CD14-positive monocyte (primary cell): ENCODE measurements at regions not wholly inside any gene's neighbourhood (a gene's known extent, or its start where the extent isn't known, plus 50 kb on each side); places are given as distances from the start of the nearest gene placed in this dataset.

ENCODE experiments used
- DNase-seq, 3 donors: peaks; one replicate each; pipeline ENCODE4 v3.0.0-alpha.2; 2011 to 2022
- H2AFZ ChIP-seq: 2 replicates; pipeline ENCODE4 v1.6.0; 2012; ENCODE audit warnings: mild to moderate bottlenecking, low read depth, low read length, inconsistent platforms; ENCODE audit not compliant: insufficient read depth, poor library complexity, severe bottlenecking
- H3K27ac ChIP-seq, 2 donors: 1 replicate in 1 of 2; 2 replicates in 1 of 2; pipeline ENCODE4 v1.5.1; 2012 to 2013; ENCODE audit warnings: low read length in 2 of 2, control low read depth in 1 of 2, inconsistent platforms in 1 of 2, low read depth in 1 of 2, mild to moderate bottlenecking in 1 of 2
- H3K27me3 ChIP-seq, 2 donors: one replicate each; pipeline versions ENCODE4 v1.6.0 to v1.6.1; 2011 to 2013; ENCODE audit warnings: low read length in 2 of 2; ENCODE audit not compliant: control insufficient read depth in 2 of 2, insufficient read depth in 2 of 2
- H3K36me3 ChIP-seq, 2 donors: replicated peaks in 1 of 2; 1 replicate in 1 of 2; 2 replicates in 1 of 2; pipeline versions ENCODE4 v1.5.1 to v1.6.1; 2012 to 2013; ENCODE audit warnings: low read length in 2 of 2, control low read depth in 1 of 2, inconsistent platforms in 1 of 2, mild to moderate bottlenecking in 1 of 2; ENCODE audit not compliant: insufficient read depth in 2 of 2, control insufficient read depth in 1 of 2
- H3K4me1 ChIP-seq, 2 donors: 1 replicate in 1 of 2; 2 replicates in 1 of 2; pipeline versions ENCODE4 v1.5.1 to v1.6.1; 2012 to 2013; ENCODE audit warnings: low read length in 2 of 2, control low read depth in 1 of 2, inconsistent platforms in 1 of 2, mild to moderate bottlenecking in 1 of 2, moderate library complexity in 1 of 2; ENCODE audit not compliant: insufficient read depth in 2 of 2, control insufficient read depth in 1 of 2
- H3K4me2 ChIP-seq: replicated peaks from 2 replicates; pipeline ENCODE3; 2012; ENCODE audit warnings: low read length, moderate library complexity, mild to moderate bottlenecking; ENCODE audit not compliant: poor library complexity, severe bottlenecking; ENCODE audit errors: extremely low read depth
- H3K4me3 ChIP-seq, 3 experiments: fragments of 200-600 bp in 1 of 3; sonication (generic) in 1 of 3; replicated peaks in 1 of 3; 1 replicate in 2 of 3; 2 replicates in 1 of 3; pipeline ENCODE4 v1.5.1; 2011 to 2013; ENCODE audit warnings: low read length in 3 of 3, mild to moderate bottlenecking in 3 of 3, control low read depth in 2 of 3, low read depth in 2 of 3, inconsistent platforms in 1 of 3, moderate library complexity in 1 of 3
- H3K79me2 ChIP-seq: 2 replicates; pipeline ENCODE4 v1.6.0; 2012; ENCODE audit warnings: mild to moderate bottlenecking, control low read depth, inconsistent platforms, low read length, moderate library complexity; ENCODE audit not compliant: insufficient read depth
- H3K9ac ChIP-seq: 2 replicates; pipeline ENCODE4 v1.6.0; 2017; ENCODE audit warnings: low read length, mild to moderate bottlenecking; ENCODE audit not compliant: insufficient read depth, poor library complexity, severe bottlenecking
- H3K9me3 ChIP-seq, 2 donors: replicated peaks in 1 of 2; 1 replicate in 1 of 2; 2 replicates in 1 of 2; pipeline versions ENCODE4 v1.5.1 to v1.6.1; 2012 to 2013; ENCODE audit warnings: low read length in 2 of 2, control low read depth in 1 of 2; ENCODE audit not compliant: control insufficient read depth in 1 of 2, insufficient read depth in 1 of 2
- H4K20me1 ChIP-seq: 2 replicates; pipeline ENCODE4 v1.6.0; 2012; ENCODE audit warnings: mild to moderate bottlenecking, low read length, control low read depth, moderate library complexity; ENCODE audit not compliant: insufficient read depth
- H3K27ac Mint-ChIP-seq, 7 donors: one replicate each; pipeline ENCODE4 v1.8.0; 2020; ENCODE audit warnings: mild to moderate bottlenecking in 7 of 7, mixed read lengths in 7 of 7, moderate library complexity in 6 of 7, inconsistent platforms in 2 of 7
- H3K27me3 Mint-ChIP-seq, 3 donors: one replicate each; pipeline ENCODE4 v1.8.0; 2021 to 2022; ENCODE audit warnings: low read depth in 3 of 3, mild to moderate bottlenecking in 3 of 3, mixed read lengths in 3 of 3, moderate library complexity in 3 of 3, inconsistent platforms in 1 of 3
- H3K36me3 Mint-ChIP-seq, 2 donors: one replicate each; pipeline ENCODE4 v1.8.0; 2020; ENCODE audit warnings: mixed read lengths in 2 of 2, inconsistent platforms in 1 of 2, mild to moderate bottlenecking in 1 of 2
- H3K4me1 Mint-ChIP-seq: one replicate; pipeline ENCODE4 v1.8.0; 2020; ENCODE audit warnings: mild to moderate bottlenecking, mixed read lengths
- H3K4me3 Mint-ChIP-seq, 2 donors: one replicate each; pipeline ENCODE4 v1.8.0; 2020; ENCODE audit warnings: mild to moderate bottlenecking in 2 of 2, mixed read lengths in 2 of 2, moderate library complexity in 1 of 2
- H3K9me3 Mint-ChIP-seq, 7 donors: one replicate each; pipeline ENCODE4 v1.8.0; 2020 to 2022; ENCODE audit warnings: mixed read lengths in 7 of 7, mild to moderate bottlenecking in 6 of 7, moderate library complexity in 6 of 7, inconsistent platforms in 2 of 7
- WGBS: methylation state at CpG from one replicate; pipeline ENCODE4 v1.1.5; 2013; ENCODE audit warnings: missing lambda C conversion rate; ENCODE audit not compliant: insufficient coverage; 5-methylcytosine and 5-hydroxymethylcytosine counted together
- intact Hi-C, 2 donors: fragments of 100-400 bp; cut with micrococcal nuclease; formaldehyde crosslinking; loops; one replicate each; pipeline versions ENCODE4 v1.15.0 to v1.15.1; 2023
- TF ChIP-seq, protein P1 (sequence below): fragments of 200-600 bp; IDR thresholded peaks from one replicate; pipeline ENCODE4 v1.8.0; 2022; ENCODE audit warnings: antibody characterized with exemption, mild to moderate bottlenecking

DNA sequence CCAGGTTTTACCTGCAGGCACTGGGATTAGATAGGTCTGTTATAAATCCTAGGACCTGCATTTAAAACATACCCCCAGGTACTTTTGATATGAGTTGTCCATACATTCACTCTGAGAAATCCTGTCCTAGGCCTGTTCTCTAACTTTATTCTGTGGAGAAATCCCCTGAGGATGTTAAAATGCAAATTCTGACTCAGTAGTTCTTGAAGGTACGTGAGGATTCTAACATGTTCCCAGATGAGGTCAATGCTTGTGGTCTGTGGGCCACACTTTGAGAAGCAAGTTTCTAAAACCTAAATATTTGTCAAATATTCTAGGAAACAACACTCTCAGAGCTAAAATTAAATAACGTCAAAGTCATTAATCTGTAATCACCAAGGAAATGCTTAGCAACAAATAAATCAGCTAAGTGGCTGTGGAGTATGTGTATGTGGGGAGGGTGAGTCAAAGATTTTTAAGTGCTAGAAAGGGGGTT lies 101.3 kb upstream of the MAGEB16 start:
- H3K27me3 ChIP-seq: no peaks in the 10 kb centered on the region
- WGBS: no CpG with 5 or more reads among the region's 2 CpGs
- H3K4me2 ChIP-seq: no peak overlapping the region

DNA sequence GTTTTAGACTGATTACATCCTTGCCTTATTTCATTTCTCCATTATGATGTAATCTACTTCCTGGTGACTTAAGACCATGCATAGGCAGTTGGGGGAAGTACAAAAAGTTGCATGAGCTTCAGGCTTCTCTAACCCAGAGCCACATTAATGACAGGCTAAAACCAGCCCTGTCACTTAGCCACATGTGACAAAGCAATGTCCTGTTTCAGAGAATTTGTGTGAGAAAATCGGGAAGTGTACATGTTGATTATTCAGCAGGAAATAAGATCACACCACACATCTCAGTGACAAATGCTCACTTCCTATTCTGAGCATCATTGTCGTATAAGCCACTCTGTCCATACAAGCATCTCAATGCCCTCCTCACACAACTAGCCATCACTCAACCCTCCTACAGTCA lies 98.5 kb upstream of the MAGEB16 start:
- Mint-ChIP-seq H3K27ac (peak overlapping the region; percentile 3 to 78 (median 66)), H3K9me3 (peaks cover 0 to 2% (median 0%) of the 10 kb centered on the region in 7 donors), H3K27me3 (peaks cover 0 to 7% (median 0%) of the 10 kb centered on the region in 3 donors), H3K36me3 (no peaks in the 10 kb centered on the region), H3K4me3 (no peak overlapping the region), H3K4me1 (peaks cover 8% of the 10 kb centered on the region)
- no peak overlapping the region for H3K27ac ChIP-seq
- H3K4me3 ChIP-seq: no peak overlapping the region
- H3K4me1 ChIP-seq: peaks cover 0 to 7% of the 10 kb centered on the region in 2 donors
- DNase-seq: peak; percentile 67 to 93 (median 73)
- 0% methylated on average over 1 of the region's 2 CpGs for WGBS
- H4K20me1 ChIP-seq: no peaks in the 10 kb centered on the region
- H3K79me2 ChIP-seq: no peaks in the 10 kb centered on the region
- H3K36me3 ChIP-seq: no peaks in the 10 kb centered on the region
- intact Hi-C loops: no loop called here
- TF ChIP-seq, protein P1, sequence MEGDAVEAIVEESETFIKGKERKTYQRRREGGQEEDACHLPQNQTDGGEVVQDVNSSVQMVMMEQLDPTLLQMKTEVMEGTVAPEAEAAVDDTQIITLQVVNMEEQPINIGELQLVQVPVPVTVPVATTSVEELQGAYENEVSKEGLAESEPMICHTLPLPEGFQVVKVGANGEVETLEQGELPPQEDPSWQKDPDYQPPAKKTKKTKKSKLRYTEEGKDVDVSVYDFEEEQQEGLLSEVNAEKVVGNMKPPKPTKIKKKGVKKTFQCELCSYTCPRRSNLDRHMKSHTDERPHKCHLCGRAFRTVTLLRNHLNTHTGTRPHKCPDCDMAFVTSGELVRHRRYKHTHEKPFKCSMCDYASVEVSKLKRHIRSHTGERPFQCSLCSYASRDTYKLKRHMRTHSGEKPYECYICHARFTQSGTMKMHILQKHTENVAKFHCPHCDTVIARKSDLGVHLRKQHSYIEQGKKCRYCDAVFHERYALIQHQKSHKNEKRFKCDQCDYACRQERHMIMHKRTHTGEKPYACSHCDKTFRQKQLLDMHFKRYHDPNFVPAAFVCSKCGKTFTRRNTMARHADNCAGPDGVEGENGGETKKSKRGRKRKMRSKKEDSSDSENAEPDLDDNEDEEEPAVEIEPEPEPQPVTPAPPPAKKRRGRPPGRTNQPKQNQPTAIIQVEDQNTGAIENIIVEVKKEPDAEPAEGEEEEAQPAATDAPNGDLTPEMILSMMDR: no peak
- no peak overlapping the region for H3K4me2 ChIP-seq
- H3K27me3 ChIP-seq: no peaks in the 10 kb centered on the region
- no peak overlapping the region for H3K9ac ChIP-seq
- no peaks in the 10 kb centered on the region for H3K9me3 ChIP-seq
- H2AFZ ChIP-seq: no peak overlapping the region

More for the DNA sequence above, 101.3 kb upstream of the MAGEB16 start:
- no peak overlapping the region for H3K4me3 ChIP-seq
- Mint-ChIP-seq H3K27me3 (peaks cover 0 to 5% (median 0%) of the 10 kb centered on the region in 3 donors), H3K4me3 (no peak overlapping the region), H3K36me3 (no peaks in the 10 kb centered on the region), H3K4me1 (peaks cover 8% of the 10 kb centered on the region), H3K27ac (no peak overlapping the region), H3K9me3 (peaks cover 0 to 2% (median 0%) of the 10 kb centered on the region in 7 donors)
- no peak overlapping the region for H2AFZ ChIP-seq
- H3K36me3 ChIP-seq: no peaks in the 10 kb centered on the region
- TF ChIP-seq, protein P1: no peak
- intact Hi-C loops: no loop called here
- H4K20me1 ChIP-seq: no peaks in the 10 kb centered on the region
- no peak for DNase-seq
- no peak overlapping the region for H3K9ac ChIP-seq
- H3K4me1 ChIP-seq: peaks cover 0 to 7% of the 10 kb centered on the region in 2 donors
- H3K9me3 ChIP-seq: no peaks in the 10 kb centered on the region
- H3K27ac ChIP-seq: no peak overlapping the region
- H3K79me2 ChIP-seq: no peaks in the 10 kb centered on the region
